Spleen (tissue), 7 donors: ENCODE measurements at regions not wholly inside any gene's neighbourhood (a gene's known extent, or its start where the extent isn't known, plus 50 kb on each side); places are given as distances from the start of the nearest gene placed in this dataset.

ENCODE experiments used
- POLR2A ChIP-seq, 3 donors: fragments of 450-650 bp; IDR thresholded peaks; one replicate each; pipeline ENCODE4 v1.5.1; 2017; ENCODE audit warnings: antibody characterized with exemption in 3 of 3, mild to moderate bottlenecking in 1 of 3
- POLR2AphosphoS5 ChIP-seq, 3 donors: sonication (generic); formaldehyde crosslinking; IDR thresholded peaks; one replicate each; pipeline ENCODE4 v1.5.1; 2017; ENCODE audit warnings: antibody characterized with exemption in 3 of 3
- TF ChIP-seq, protein P1 (sequence below), 11 experiments: fragments of 200-600 bp in 7 of 11; fragments of 450-650 bp in 4 of 11; sonication (generic) in 4 of 11; IDR thresholded peaks in 8 of 11; conservative IDR thresholded peaks in 3 of 11; 1 replicate in 7 of 11; 2 replicates in 4 of 11; pipeline versions ENCODE4 v1.4.0 to v1.8.0; 2016 to 2021; ENCODE audit warnings: antibody characterized with exemption in 11 of 11, inconsistent platforms in 4 of 11, mild to moderate bottlenecking in 1 of 11
- donor health status: DM: no; HTN: no; CAD: no; lungs with moderate emphysema.
- donor health status: DM: no; HTN: no; CAD: no.
- donor health status: DM: no; HTN: no; CAD: no.

- TF ChIP-seq POLR2AphosphoS5 (IDR thresholded peaks at IDR 0.05): no peak
- TF ChIP-seq, protein P1, sequence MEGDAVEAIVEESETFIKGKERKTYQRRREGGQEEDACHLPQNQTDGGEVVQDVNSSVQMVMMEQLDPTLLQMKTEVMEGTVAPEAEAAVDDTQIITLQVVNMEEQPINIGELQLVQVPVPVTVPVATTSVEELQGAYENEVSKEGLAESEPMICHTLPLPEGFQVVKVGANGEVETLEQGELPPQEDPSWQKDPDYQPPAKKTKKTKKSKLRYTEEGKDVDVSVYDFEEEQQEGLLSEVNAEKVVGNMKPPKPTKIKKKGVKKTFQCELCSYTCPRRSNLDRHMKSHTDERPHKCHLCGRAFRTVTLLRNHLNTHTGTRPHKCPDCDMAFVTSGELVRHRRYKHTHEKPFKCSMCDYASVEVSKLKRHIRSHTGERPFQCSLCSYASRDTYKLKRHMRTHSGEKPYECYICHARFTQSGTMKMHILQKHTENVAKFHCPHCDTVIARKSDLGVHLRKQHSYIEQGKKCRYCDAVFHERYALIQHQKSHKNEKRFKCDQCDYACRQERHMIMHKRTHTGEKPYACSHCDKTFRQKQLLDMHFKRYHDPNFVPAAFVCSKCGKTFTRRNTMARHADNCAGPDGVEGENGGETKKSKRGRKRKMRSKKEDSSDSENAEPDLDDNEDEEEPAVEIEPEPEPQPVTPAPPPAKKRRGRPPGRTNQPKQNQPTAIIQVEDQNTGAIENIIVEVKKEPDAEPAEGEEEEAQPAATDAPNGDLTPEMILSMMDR (IDR thresholded peaks at IDR 0.05 in 8 of 11, conservative IDR thresholded peaks at IDR 0.05 in 3 of 11): no peak
- TF ChIP-seq POLR2A (IDR thresholded peaks at IDR 0.05): no peak
Observed at GRCh38 chr10:20396205-20396604, 500.9 kb downstream of the NEBL start.
